Spleen (tissue), 11 donors: ENCODE measurements at regions not wholly inside any gene's neighbourhood (a gene's known extent, or its start where the extent isn't known, plus 50 kb on each side); places are given as distances from the start of the nearest gene placed in this dataset.
"Not testable (repeated sequence)": the region's sequence is repeated elsewhere in the genome, so short reads cannot be mapped to it uniquely, and the experiment has no call there.

Experiments used
- DNase-seq: peaks from one replicate; pipeline ENCODE4 v3.0.0-alpha.2; 2020
- H3K27ac ChIP-seq, 8 donors: fragments of 200-600 bp; sonication (generic) in 7 of 8; 1 replicate in 4 of 8; 2 replicates in 4 of 8; pipeline versions ENCODE4 v1.5.0 to v1.8.0; 2016 to 2021; ENCODE audit warnings: inconsistent platforms in 4 of 8, mild to moderate bottlenecking in 4 of 8, moderate library complexity in 1 of 8
- H3K27me3 ChIP-seq, 7 donors: fragments of 200-600 bp; sonication (generic) in 6 of 7; replicated peaks in 1 of 7; 1 replicate in 4 of 7; 2 replicates in 3 of 7; pipeline versions ENCODE4 v1.5.0 to v1.8.0; 2016 to 2021; ENCODE audit warnings: inconsistent platforms in 3 of 7, mild to moderate bottlenecking in 1 of 7
- H3K36me3 ChIP-seq, 6 donors: fragments of 200-600 bp; sonication (generic) in 5 of 6; 1 replicate in 4 of 6; 2 replicates in 2 of 6; pipeline versions ENCODE4 v1.5.0 to v1.8.0; 2016 to 2021; ENCODE audit warnings: inconsistent platforms in 2 of 6
- H3K4me1 ChIP-seq, 6 donors: fragments of 200-600 bp; sonication (generic) in 5 of 6; 1 replicate in 3 of 6; 2 replicates in 3 of 6; pipeline versions ENCODE4 v1.5.0 to v1.8.0; 2016 to 2021; ENCODE audit warnings: inconsistent platforms in 3 of 6
- H3K4me3 ChIP-seq, 8 donors: fragments of 200-600 bp; sonication (generic) in 7 of 8; 1 replicate in 4 of 8; 2 replicates in 4 of 8; pipeline versions ENCODE4 v1.5.0 to v1.8.0; 2016 to 2021; ENCODE audit warnings: inconsistent platforms in 4 of 8, mild to moderate bottlenecking in 4 of 8, moderate library complexity in 2 of 8
- H3K9me3 ChIP-seq, 8 donors: fragments of 200-600 bp; sonication (generic) in 7 of 8; 1 replicate in 4 of 8; 2 replicates in 4 of 8; pipeline versions ENCODE4 v1.5.0 to v1.8.0; 2016 to 2021; ENCODE audit warnings: inconsistent platforms in 4 of 8
- CTCF ChIP-seq, 11 experiments: fragments of 200-600 bp in 7 of 11; fragments of 450-650 bp in 4 of 11; sonication (generic) in 4 of 11; IDR thresholded peaks in 8 of 11; conservative IDR thresholded peaks in 3 of 11; 1 replicate in 7 of 11; 2 replicates in 4 of 11; pipeline versions ENCODE4 v1.4.0 to v1.8.0; 2016 to 2021; ENCODE audit warnings: antibody characterized with exemption in 11 of 11, inconsistent platforms in 4 of 11, mild to moderate bottlenecking in 1 of 11
- POLR2A ChIP-seq, 3 donors: fragments of 450-650 bp; IDR thresholded peaks; one replicate each; pipeline ENCODE4 v1.5.1; 2017; ENCODE audit warnings: antibody characterized with exemption in 3 of 3, mild to moderate bottlenecking in 1 of 3
- POLR2AphosphoS5 ChIP-seq, 3 donors: sonication (generic); formaldehyde crosslinking; IDR thresholded peaks; one replicate each; pipeline ENCODE4 v1.5.1; 2017; ENCODE audit warnings: antibody characterized with exemption in 3 of 3
- whole genome bisulfite sequencing, 5 donors: extraction: QIAGEN DNeasy Blood & Tissue Kit in 3 of 5; methylation state at CpG; one replicate each; pipeline versions ENCODE4 v1.1.5 to v1.1.7; 2013 to 2018; 5-methylcytosine and 5-hydroxymethylcytosine counted together
- intact Hi-C: fragments of 100-400 bp; cut with DNase I; formaldehyde crosslinking; loops from one replicate; pipeline ENCODE4 v1.15.0; 2023; ENCODE audit warnings: low total_unique reads
- donor health status: healthy with polysubstance abuse.
- donor health status: DM: no; HTN: no; CAD: no; lungs with moderate emphysema.
- donor health status: DM: no; HTN: no; CAD: no.
- donor health status: Bipolar disorder and iron deficiency.
- donor health status: healthy.
- donor health status: DM: no; HTN: no; CAD: no.
- donor health status: DM: yes; HTN: yes; CAD: no.

- Histone ChIP-seq H3K36me3 (no peaks in the 10 kb centered on the region), H3K27me3 (peaks cover 0 to 15% (median 0%) of the 10 kb centered on the region in 7 donors), H3K9me3 (no peaks in the 10 kb centered on the region), H3K4me3 (no peak overlapping the region), H3K4me1 (peaks cover 0 to 14% (median 6%) of the 10 kb centered on the region in 6 donors), H3K27ac (no peak overlapping the region)
- TF ChIP-seq POLR2AphosphoS5 (IDR thresholded peaks at IDR 0.05) (no peak), CTCF (IDR thresholded peaks at IDR 0.05 in 8 of 11, conservative IDR thresholded peaks at IDR 0.05 in 3 of 11) (no peak), POLR2A (IDR thresholded peaks at IDR 0.05) (no peak)
- DNase-seq = no peak
- 90 to 97% (median 95%) methylated on average over 13 of the region's 13 CpGs for WGBS, 5 donors
- intact Hi-C loops = no loop called here
Measured at GRCh38 chr10:30691639-30692015, 62.1 kb upstream of the LYZL2 start.

GRCh38 chr10:30690948-30691638, 61.5 kb upstream of the LYZL2 start:
- intact Hi-C loops, H3K36me3 ChIP-seq, H3K4me3 ChIP-seq, DNase-seq, H3K9me3 ChIP-seq, H3K27ac ChIP-seq: not testable (repeated sequence)
- Histone ChIP-seq H3K4me1 (peaks cover 0 to 11% (median 4%) of the 10 kb centered on the region in 6 donors), H3K27me3 (peaks cover 0 to 21% (median 0%) of the 10 kb centered on the region in 7 donors)
- WGBS, 5 donors = 84 to 92% (median 87%) methylated on average over 24 of the region's 24 CpGs

- Histone ChIP-seq H3K4me1 (peaks cover 0 to 12% (median 4%) of the 10 kb centered on the region in 6 donors), H3K4me3 (no peak overlapping the region), H3K27ac (no peak overlapping the region), H3K27me3 (peaks cover 0 to 30% (median 0%) of the 10 kb centered on the region in 7 donors), H3K9me3 (no peaks in the 10 kb centered on the region), H3K36me3 (no peaks in the 10 kb centered on the region)
- TF ChIP-seq POLR2A (IDR thresholded peaks at IDR 0.05) (no peak), CTCF (IDR thresholded peaks at IDR 0.05 in 8 of 11, conservative IDR thresholded peaks at IDR 0.05 in 3 of 11) (no peak)
- intact Hi-C loops = no loop called here
- no peak for DNase-seq
- 33 to 54% (median 43%) methylated on average over 4 of the region's 4 CpGs for WGBS, 5 donors
Measured at GRCh38 chr10:30688456-30688855, 58.9 kb upstream of the LYZL2 start.

- H3K27ac ChIP-seq = no peak overlapping the region
- peak; percentile 93 for DNase-seq
- H3K36me3 ChIP-seq = no peaks in the 10 kb centered on the region
- H3K4me3 ChIP-seq = no peak overlapping the region
- TF ChIP-seq CTCF (IDR thresholded peaks at IDR 0.05 in 8 of 11, conservative IDR thresholded peaks at IDR 0.05 in 3 of 11) (peak; percentile 46 to 93 (median 87)), POLR2AphosphoS5 (IDR thresholded peaks at IDR 0.05) (no peak)
- H3K4me1 ChIP-seq = peaks cover 0 to 14% (median 4%) of the 10 kb centered on the region in 6 donors
- 0 to 1% (median 0%) methylated on average over 7 of the region's 7 CpGs for WGBS, 5 donors
- intact Hi-C loops = no loop called here
- H3K9me3 ChIP-seq = no peaks in the 10 kb centered on the region
- peaks cover 0 to 32% (median 0%) of the 10 kb centered on the region in 7 donors for H3K27me3 ChIP-seq
Measured at GRCh38 chr10:30687698-30688213, 58.2 kb upstream of the LYZL2 start.
